HepG2 (cell line): ENCODE measurements at regions not wholly inside any gene's neighbourhood (a gene's known extent, or its start where the extent isn't known, plus 50 kb on each side); places are given as distances from the start of the nearest gene placed in this dataset.
A peak's percentile ranks its signal among the peaks of the same experiment; 100 is the strongest.

Experiments used
- GFI1 ChIP-seq: sonication (generic); formaldehyde crosslinking; IDR thresholded peaks from 2 replicates; pipeline ENCODE4 v1.5.0; 2020; ENCODE audit warnings: missing genetic modification reagents, mild to moderate bottlenecking, borderline replicate concordance
- HNF4G ChIP-seq, 2 experiments: sonication (generic) in 1 of 2; formaldehyde crosslinking in 1 of 2; IDR thresholded peaks; 2 replicates each; pipeline versions ENCODE4 v1.4.0 to v1.6.1; 2011 to 2020; ENCODE audit warnings: borderline replicate concordance in 2 of 2, low read depth in 2 of 2, mild to moderate bottlenecking in 2 of 2, low read length in 1 of 2, missing genetic modification reagents in 1 of 2, moderate library complexity in 1 of 2
- HOXA3 ChIP-seq: sonication (generic); formaldehyde crosslinking; IDR thresholded peaks from 2 replicates; pipeline ENCODE4 v1.5.0; 2020; ENCODE audit warnings: missing genetic modification reagents
- MED1 ChIP-seq: sonication (generic); formaldehyde crosslinking; IDR thresholded peaks from 2 replicates; pipeline ENCODE4 v1.4.0; 2020; ENCODE audit warnings: missing genetic modification reagents
- MTERF4 ChIP-seq: sonication (generic); formaldehyde crosslinking; IDR thresholded peaks from 2 replicates; pipeline ENCODE4 v1.8.0; 2023; ENCODE audit warnings: mild to moderate bottlenecking, missing genetic modification reagents
- SP4 ChIP-seq: sonication (generic); formaldehyde crosslinking; IDR thresholded peaks from 2 replicates; pipeline ENCODE4 v1.8.1; 2023; ENCODE audit warnings: mild to moderate bottlenecking, missing genetic modification reagents
- STAT6 ChIP-seq: sonication (generic); formaldehyde crosslinking; IDR thresholded peaks from 2 replicates; pipeline ENCODE4 v1.4.0; 2020; ENCODE audit warnings: missing genetic modification reagents, mild to moderate bottlenecking, borderline replicate concordance
- THRA ChIP-seq: sonication (generic); formaldehyde crosslinking; IDR thresholded peaks from 2 replicates; pipeline ENCODE4 v1.4.0; 2020; ENCODE audit warnings: missing genetic modification reagents, borderline replicate concordance
- ZMYM3 ChIP-seq: sonication (generic); formaldehyde crosslinking; IDR thresholded peaks from 2 replicates; pipeline ENCODE4 v1.5.1; 2020; ENCODE audit warnings: mild to moderate bottlenecking, missing genetic modification reagents
- ZNF225 ChIP-seq: sonication (generic); formaldehyde crosslinking; IDR thresholded peaks from 2 replicates; pipeline ENCODE4 v1.4.0; 2020; ENCODE audit warnings: mild to moderate bottlenecking, missing genetic modification reagents
- TF ChIP-seq, protein P1 (sequence below): sonication (generic); formaldehyde crosslinking; IDR thresholded peaks from 2 replicates; pipeline ENCODE4 v1.5.0; 2020; ENCODE audit warnings: mild to moderate bottlenecking, missing genetic modification reagents, borderline replicate concordance
- TF ChIP-seq, protein P2 (sequence below): sonication (generic); formaldehyde crosslinking; IDR thresholded peaks from 2 replicates; pipeline ENCODE4 v1.5.1; 2020; ENCODE audit warnings: mild to moderate bottlenecking, missing genetic modification reagents, moderate library complexity

DNA sequence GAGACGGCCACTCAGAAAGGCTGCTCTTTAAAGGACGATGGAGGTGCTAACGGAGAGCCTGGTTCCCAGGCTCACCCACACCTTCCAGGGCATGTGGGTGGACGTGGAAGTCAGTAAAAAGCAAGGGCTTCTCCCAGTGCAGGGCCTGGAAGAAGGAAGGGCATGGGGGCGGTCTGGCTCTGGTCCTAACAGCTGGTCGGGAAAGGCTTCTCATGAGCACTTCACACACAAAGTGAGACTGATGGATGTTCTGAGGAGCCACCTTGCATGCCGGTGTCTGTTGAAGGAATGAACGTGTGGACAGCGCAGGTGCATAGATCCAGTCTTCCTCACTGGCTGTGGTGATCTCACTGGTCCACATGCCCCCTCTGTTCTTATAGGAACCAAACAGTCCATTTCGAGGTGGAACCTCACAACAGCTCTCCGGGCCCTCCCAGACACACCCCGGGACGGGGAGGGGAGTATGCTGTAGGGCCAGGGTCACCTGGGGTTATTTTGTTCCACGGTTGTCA lies 90.6 kb upstream of the UXS1 start (continued):
- TF ChIP-seq STAT6 (CRISPR knock-in tag) = 0 out of 2 replicates have a peak, but pooled peaks have one; percentile 13
- peak; percentile 11; the same call in 1 of the 2 replicates for TF ChIP-seq MED1 (CRISPR knock-in tag)
- 0 out of 2 replicates have a peak, but pooled peaks have one; percentile 5 for TF ChIP-seq ZMYM3
- no peak for TF ChIP-seq HNF4G (IDR thresholded peaks at IDR 0.05; ENCODE audit: borderline replicate concordance, low read depth, low read length)
- TF ChIP-seq HNF4G (CRISPR knock-in tag; IDR thresholded peaks at IDR 0.05; ENCODE audit: borderline replicate concordance, low read depth) = 0 out of 2 replicates have a peak, but pooled peaks have one; percentile 23
- peak; percentile 44; the same call in 1 of the 2 replicates for TF ChIP-seq HOXA3 (CRISPR knock-in tag)
- TF ChIP-seq, protein P1, sequence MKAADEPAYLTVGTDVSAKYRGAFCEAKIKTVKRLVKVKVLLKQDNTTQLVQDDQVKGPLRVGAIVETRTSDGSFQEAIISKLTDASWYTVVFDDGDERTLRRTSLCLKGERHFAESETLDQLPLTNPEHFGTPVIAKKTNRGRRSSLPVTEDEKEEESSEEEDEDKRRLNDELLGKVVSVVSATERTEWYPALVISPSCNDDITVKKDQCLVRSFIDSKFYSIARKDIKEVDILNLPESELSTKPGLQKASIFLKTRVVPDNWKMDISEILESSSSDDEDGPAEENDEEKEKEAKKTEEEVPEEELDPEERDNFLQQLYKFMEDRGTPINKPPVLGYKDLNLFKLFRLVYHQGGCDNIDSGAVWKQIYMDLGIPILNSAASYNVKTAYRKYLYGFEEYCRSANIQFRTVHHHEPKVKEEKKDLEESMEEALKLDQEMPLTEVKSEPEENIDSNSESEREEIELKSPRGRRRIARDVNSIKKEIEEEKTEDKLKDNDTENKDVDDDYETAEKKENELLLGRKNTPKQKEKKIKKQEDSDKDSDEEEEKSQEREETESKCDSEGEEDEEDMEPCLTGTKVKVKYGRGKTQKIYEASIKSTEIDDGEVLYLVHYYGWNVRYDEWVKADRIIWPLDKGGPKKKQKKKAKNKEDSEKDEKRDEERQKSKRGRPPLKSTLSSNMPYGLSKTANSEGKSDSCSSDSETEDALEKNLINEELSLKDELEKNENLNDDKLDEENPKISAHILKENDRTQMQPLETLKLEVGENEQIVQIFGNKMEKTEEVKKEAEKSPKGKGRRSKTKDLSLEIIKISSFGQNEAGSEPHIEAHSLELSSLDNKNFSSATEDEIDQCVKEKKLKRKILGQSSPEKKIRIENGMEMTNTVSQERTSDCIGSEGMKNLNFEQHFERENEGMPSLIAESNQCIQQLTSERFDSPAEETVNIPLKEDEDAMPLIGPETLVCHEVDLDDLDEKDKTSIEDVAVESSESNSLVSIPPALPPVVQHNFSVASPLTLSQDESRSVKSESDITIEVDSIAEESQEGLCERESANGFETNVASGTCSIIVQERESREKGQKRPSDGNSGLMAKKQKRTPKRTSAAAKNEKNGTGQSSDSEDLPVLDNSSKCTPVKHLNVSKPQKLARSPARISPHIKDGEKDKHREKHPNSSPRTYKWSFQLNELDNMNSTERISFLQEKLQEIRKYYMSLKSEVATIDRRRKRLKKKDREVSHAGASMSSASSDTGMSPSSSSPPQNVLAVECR (CRISPR knock-in tag) = 0 out of 2 replicates have a peak, but pooled peaks have one; percentile 9
- TF ChIP-seq MTERF4 (CRISPR knock-in tag) = peak; percentile 55; the same call in 1 of the 2 replicates
- TF ChIP-seq ZNF225 (CRISPR knock-in tag) = peak; percentile 52; the same call in 1 of the 2 replicates
- TF ChIP-seq, protein P2, sequence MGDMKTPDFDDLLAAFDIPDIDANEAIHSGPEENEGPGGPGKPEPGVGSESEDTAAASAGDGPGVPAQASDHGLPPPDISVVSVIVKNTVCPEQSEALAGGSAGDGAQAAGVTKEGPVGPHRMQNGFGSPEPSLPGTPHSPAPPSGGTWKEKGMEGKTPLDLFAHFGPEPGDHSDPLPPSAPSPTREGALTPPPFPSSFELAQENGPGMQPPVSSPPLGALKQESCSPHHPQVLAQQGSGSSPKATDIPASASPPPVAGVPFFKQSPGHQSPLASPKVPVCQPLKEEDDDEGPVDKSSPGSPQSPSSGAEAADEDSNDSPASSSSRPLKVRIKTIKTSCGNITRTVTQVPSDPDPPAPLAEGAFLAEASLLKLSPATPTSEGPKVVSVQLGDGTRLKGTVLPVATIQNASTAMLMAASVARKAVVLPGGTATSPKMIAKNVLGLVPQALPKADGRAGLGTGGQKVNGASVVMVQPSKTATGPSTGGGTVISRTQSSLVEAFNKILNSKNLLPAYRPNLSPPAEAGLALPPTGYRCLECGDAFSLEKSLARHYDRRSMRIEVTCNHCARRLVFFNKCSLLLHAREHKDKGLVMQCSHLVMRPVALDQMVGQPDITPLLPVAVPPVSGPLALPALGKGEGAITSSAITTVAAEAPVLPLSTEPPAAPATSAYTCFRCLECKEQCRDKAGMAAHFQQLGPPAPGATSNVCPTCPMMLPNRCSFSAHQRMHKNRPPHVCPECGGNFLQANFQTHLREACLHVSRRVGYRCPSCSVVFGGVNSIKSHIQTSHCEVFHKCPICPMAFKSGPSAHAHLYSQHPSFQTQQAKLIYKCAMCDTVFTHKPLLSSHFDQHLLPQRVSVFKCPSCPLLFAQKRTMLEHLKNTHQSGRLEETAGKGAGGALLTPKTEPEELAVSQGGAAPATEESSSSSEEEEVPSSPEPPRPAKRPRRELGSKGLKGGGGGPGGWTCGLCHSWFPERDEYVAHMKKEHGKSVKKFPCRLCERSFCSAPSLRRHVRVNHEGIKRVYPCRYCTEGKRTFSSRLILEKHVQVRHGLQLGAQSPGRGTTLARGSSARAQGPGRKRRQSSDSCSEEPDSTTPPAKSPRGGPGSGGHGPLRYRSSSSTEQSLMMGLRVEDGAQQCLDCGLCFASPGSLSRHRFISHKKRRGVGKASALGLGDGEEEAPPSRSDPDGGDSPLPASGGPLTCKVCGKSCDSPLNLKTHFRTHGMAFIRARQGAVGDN = peak; percentile 73
- TF ChIP-seq GFI1 (CRISPR knock-in tag) = no peak
- peak; percentile 71 for TF ChIP-seq SP4 (CRISPR knock-in tag)
- TF ChIP-seq THRA (CRISPR knock-in tag) = 0 out of 2 replicates have a peak, but pooled peaks have one; percentile 6
